Prostate gland (tissue), 2 donors: ENCODE measurements at regions not wholly inside any gene's neighbourhood (a gene's known extent, or its start where the extent isn't known, plus 50 kb on each side); places are given as distances from the start of the nearest gene placed in this dataset.

Experiments
- DNase-seq: peaks from one replicate; pipeline ENCODE4 v3.0.0-alpha.2; 2019; ENCODE audit warnings: low spot score
- H3K27ac ChIP-seq, 2 donors: fragments of 200-600 bp; sonication (generic); 2 replicates each; pipeline ENCODE4 v1.5.1; 2017 to 2019
- H3K27me3 ChIP-seq: fragments of 200-600 bp; sonication (generic); replicated peaks from 2 replicates; pipeline ENCODE4 v1.5.1; 2019; ENCODE audit not compliant: insufficient read depth
- H3K36me3 ChIP-seq, 2 donors: fragments of 200-600 bp; sonication (generic); 1 replicate in 1 of 2; 2 replicates in 1 of 2; pipeline versions ENCODE4 v1.5.1 to v1.8.1; 2017 to 2019
- H3K4me1 ChIP-seq: fragments of 200-600 bp; sonication (generic); replicated peaks from 2 replicates; pipeline ENCODE4 v1.5.1; 2019
- H3K4me3 ChIP-seq, 2 donors: fragments of 200-600 bp; sonication (generic); 2 replicates each; pipeline ENCODE4 v1.5.1; 2017 to 2019
- H3K9me3 ChIP-seq: fragments of 200-600 bp; sonication (generic); 2 replicates; pipeline ENCODE4 v1.5.1; 2017
- CTCF ChIP-seq, 4 experiments: fragments of 200-600 bp in 2 of 4; fragments of 450-650 bp in 2 of 4; sonication (generic) in 2 of 4; IDR thresholded peaks; 1 replicate in 3 of 4; 2 replicates in 1 of 4; pipeline ENCODE4 v1.5.1; 2016 to 2019; ENCODE audit warnings: antibody characterized with exemption in 4 of 4, mild to moderate bottlenecking in 2 of 4, moderate library complexity in 2 of 4
- POLR2A ChIP-seq: fragments of 450-650 bp; IDR thresholded peaks from one replicate; pipeline ENCODE4 v1.6.1; 2016; ENCODE audit warnings: antibody characterized with exemption, mild to moderate bottlenecking
- POLR2AphosphoS5 ChIP-seq: sonication (generic); formaldehyde crosslinking; IDR thresholded peaks from one replicate; pipeline ENCODE4 v1.6.1; 2017; ENCODE audit warnings: antibody characterized with exemption
- WGBS: methylation state at CpG from one replicate; pipeline ENCODE4 v1.1.5; 2018; 5-methylcytosine and 5-hydroxymethylcytosine counted together
- intact Hi-C: fragments of 100-400 bp; cut with DNase I; formaldehyde crosslinking; loops from one replicate; pipeline ENCODE4 v1.14.2; 2022

GRCh38 chr2:58714238-58714637, 473.1 kb upstream of the FANCL start:
- DNase-seq, result no peak
- WGBS, result 93% methylated on average over 7 of the region's 7 CpGs
- H3K36me3 ChIP-seq, result no peaks in the 10 kb centered on the region
- no peaks in the 10 kb centered on the region for H3K4me1 ChIP-seq
- H3K27me3 ChIP-seq, result no peaks in the 10 kb centered on the region
- no peak overlapping the region for H3K4me3 ChIP-seq
- no peak for TF ChIP-seq POLR2A
- no peak for TF ChIP-seq POLR2AphosphoS5
- TF ChIP-seq CTCF (IDR thresholded peaks at IDR 0.05), result no peak
- intact Hi-C loops, result no loop called here
- no peaks in the 10 kb centered on the region for H3K9me3 ChIP-seq
- no peak overlapping the region for H3K27ac ChIP-seq

- TF ChIP-seq POLR2A, result no peak
- no peak for TF ChIP-seq CTCF (IDR thresholded peaks at IDR 0.05)
- no peak for TF ChIP-seq POLR2AphosphoS5
- intact Hi-C loops, result no loop called here
- no peaks in the 10 kb centered on the region for H3K27me3 ChIP-seq
- no peak overlapping the region for H3K4me3 ChIP-seq
- H3K36me3 ChIP-seq, result no peaks in the 10 kb centered on the region
- no peaks in the 10 kb centered on the region for H3K4me1 ChIP-seq
- no peaks in the 10 kb centered on the region for H3K9me3 ChIP-seq
- DNase-seq, result no peak
- H3K27ac ChIP-seq, result no peak overlapping the region
- WGBS, result 70% methylated on average over 8 of the region's 8 CpGs
Observed at GRCh38 chr2:58710795-58711279, 469.7 kb upstream of the FANCL start.

DNA sequence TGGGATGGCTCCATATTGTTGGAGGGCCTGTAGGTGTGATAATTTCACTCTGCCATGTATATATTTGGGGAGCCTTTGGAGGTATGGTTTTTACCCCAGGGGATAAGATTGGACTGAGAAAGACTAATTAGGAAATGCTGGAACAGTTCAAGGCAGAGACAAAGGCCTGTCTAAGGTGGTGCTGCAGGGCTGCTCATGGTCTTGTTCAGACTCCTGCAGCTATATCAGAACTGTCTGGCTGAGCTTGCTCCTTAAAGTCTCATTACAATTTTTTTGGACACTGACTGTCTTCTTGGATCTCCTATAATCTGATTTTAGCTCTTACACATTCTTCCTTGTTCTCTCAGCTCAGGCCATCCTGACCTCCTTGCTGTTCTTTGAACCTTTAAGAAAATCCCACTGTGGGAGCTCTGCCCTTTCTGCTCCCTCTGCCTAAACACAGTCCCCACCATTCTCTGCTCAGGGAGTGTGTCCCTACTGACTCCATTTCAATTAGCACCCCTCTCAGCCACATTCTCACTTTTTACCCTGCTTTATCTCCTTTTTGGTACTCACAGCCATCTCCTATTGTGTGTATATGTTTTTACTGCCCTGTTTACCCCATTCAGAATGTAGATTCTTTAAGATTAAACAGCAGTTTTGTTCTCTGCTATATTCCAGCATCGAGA, 468.7 kb upstream of the FANCL start:
- no peak for DNase-seq
- H3K27me3 ChIP-seq, result no peaks in the 10 kb centered on the region
- no peaks in the 10 kb centered on the region for H3K4me1 ChIP-seq
- TF ChIP-seq POLR2A (no peak), CTCF (IDR thresholded peaks at IDR 0.05) (no peak), POLR2AphosphoS5 (no peak)
- intact Hi-C loops, result no loop called here
- H3K36me3 ChIP-seq, result no peaks in the 10 kb centered on the region
- WGBS, result 70% methylated on average over 1 of the region's 1 CpG
- H3K9me3 ChIP-seq, result no peaks in the 10 kb centered on the region
- H3K27ac ChIP-seq, result no peak overlapping the region
- H3K4me3 ChIP-seq, result no peak overlapping the region

DNA sequence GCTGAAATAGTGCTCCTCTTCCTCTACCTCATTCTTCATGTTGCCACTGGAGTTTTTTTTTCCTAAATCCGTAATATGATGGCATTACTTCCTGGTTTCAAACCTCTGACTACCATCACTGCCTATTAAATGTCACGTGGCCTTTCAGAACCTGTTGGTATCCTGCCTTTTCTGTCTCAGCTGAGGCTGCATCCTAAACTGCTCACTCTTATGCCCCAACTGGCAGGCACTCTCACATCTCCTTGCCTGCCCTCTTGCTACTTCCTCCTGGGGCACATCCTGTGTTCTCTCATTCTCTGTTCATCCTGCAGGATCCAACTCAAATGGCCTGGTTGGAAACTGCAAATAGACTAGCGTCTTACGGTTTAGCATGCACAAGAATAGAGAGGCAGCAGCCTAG, 468.1 kb upstream of the FANCL start:
- Histone ChIP-seq H3K4me3 (no peak overlapping the region), H3K9me3 (no peaks in the 10 kb centered on the region), H3K4me1 (no peaks in the 10 kb centered on the region), H3K27me3 (no peaks in the 10 kb centered on the region), H3K36me3 (no peaks in the 10 kb centered on the region), H3K27ac (no peak overlapping the region)
- WGBS, result 86% methylated on average over 4 of the region's 4 CpGs
- TF ChIP-seq POLR2A (no peak), CTCF (IDR thresholded peaks at IDR 0.05) (no peak), POLR2AphosphoS5 (no peak)
- no peak for DNase-seq
- intact Hi-C loops, result no loop called here

- Histone ChIP-seq H3K27me3 (no peaks in the 10 kb centered on the region), H3K9me3 (no peaks in the 10 kb centered on the region), H3K4me1 (no peaks in the 10 kb centered on the region), H3K36me3 (no peaks in the 10 kb centered on the region), H3K4me3 (no peak overlapping the region), H3K27ac (no peak overlapping the region)
- TF ChIP-seq POLR2A (no peak), POLR2AphosphoS5 (no peak), CTCF (IDR thresholded peaks at IDR 0.05) (no peak)
- no peak for DNase-seq
- WGBS, result 58% methylated on average over 1 of the region's 1 CpG
- intact Hi-C loops, result no loop called here
Observed at GRCh38 chr2:58708565-58708964, 467.4 kb upstream of the FANCL start.
